ENCODE measurements at regions not wholly inside any gene's neighbourhood (a gene's known extent, or its start where the extent isn't known, plus 50 kb on each side); places are given as distances from the start of the nearest gene placed in this dataset.
"Not testable (repeated sequence)": the region's sequence is repeated elsewhere in the genome, so short reads cannot be mapped to it uniquely, and the experiment has no call there.

- ATAC-seq (ENCODE audit: low read depth) (no peak), DNase-seq (no peak)
- intact Hi-C loops (cut with micrococcal nuclease) = no loop called here
- H3K27me3 Mint-ChIP-seq = no peaks in the 10 kb centered on the region
- POLR2A ChIA-PET = no interaction called here
- H3K27ac Mint-ChIP-seq = no peak overlapping the region
- no peaks in the 10 kb centered on the region for H3K36me3 Mint-ChIP-seq (ENCODE audit: low read depth)
- H3K4me3 Mint-ChIP-seq = no peak overlapping the region
- no peaks in the 10 kb centered on the region for H3K4me1 Mint-ChIP-seq
- peaks cover 43% of the 10 kb centered on the region for H3K9me3 Mint-ChIP-seq
- CTCF ChIA-PET = no interaction called here
- TF ChIP-seq, protein P1, sequence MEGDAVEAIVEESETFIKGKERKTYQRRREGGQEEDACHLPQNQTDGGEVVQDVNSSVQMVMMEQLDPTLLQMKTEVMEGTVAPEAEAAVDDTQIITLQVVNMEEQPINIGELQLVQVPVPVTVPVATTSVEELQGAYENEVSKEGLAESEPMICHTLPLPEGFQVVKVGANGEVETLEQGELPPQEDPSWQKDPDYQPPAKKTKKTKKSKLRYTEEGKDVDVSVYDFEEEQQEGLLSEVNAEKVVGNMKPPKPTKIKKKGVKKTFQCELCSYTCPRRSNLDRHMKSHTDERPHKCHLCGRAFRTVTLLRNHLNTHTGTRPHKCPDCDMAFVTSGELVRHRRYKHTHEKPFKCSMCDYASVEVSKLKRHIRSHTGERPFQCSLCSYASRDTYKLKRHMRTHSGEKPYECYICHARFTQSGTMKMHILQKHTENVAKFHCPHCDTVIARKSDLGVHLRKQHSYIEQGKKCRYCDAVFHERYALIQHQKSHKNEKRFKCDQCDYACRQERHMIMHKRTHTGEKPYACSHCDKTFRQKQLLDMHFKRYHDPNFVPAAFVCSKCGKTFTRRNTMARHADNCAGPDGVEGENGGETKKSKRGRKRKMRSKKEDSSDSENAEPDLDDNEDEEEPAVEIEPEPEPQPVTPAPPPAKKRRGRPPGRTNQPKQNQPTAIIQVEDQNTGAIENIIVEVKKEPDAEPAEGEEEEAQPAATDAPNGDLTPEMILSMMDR (IDR thresholded peaks at IDR 0.05) = no peak
These were observed 1142.3 kb downstream of the RPIA start for GRCh38 chr2:89833780-89834117.

DNA sequence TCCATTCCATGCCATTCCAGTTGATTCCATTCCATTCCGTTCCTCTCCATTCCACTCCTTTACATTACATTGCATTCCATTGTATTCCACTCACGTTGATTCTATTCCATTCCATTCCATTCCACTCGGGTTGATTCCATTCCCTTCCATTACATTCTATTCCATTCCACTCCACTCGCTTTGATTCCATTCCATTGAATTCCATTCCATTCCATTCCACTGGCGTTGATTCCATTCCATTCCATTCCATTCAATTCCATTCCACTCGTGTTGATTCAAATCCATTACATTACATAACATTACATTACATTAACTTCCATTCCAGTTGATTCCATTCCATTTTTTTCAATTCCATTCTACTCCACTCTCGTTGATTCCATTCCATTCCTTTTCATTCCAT is 1142.8 kb downstream of the RPIA start:
- no peak overlapping the region for H3K27ac Mint-ChIP-seq
- H3K4me1 Mint-ChIP-seq = no peaks in the 10 kb centered on the region
- intact Hi-C loops (cut with micrococcal nuclease) = no loop called here
- no peaks in the 10 kb centered on the region for H3K27me3 Mint-ChIP-seq
- H3K4me3 Mint-ChIP-seq = no peak overlapping the region
- H3K9me3 Mint-ChIP-seq = peaks cover 39% of the 10 kb centered on the region
- ATAC-seq (ENCODE audit: low read depth) = no peak
- no peak for DNase-seq
- TF ChIP-seq, protein P1 (IDR thresholded peaks at IDR 0.05) = no peak
- no peaks in the 10 kb centered on the region for H3K36me3 Mint-ChIP-seq (ENCODE audit: low read depth)
- ChIA-PET CTCF (no interaction called here), POLR2A (no interaction called here)

GRCh38 chr2:89836326-89836725 is 1144.9 kb downstream of the RPIA start:
- peaks cover 34% of the 10 kb centered on the region for H3K9me3 Mint-ChIP-seq
- POLR2A ChIA-PET; H3K4me1 Mint-ChIP-seq; CTCF ChIA-PET; H3K4me3 Mint-ChIP-seq; H3K36me3 Mint-ChIP-seq (ENCODE audit: low read depth); intact Hi-C loops (cut with micrococcal nuclease); H3K27ac Mint-ChIP-seq; DNase-seq; H3K27me3 Mint-ChIP-seq; ATAC-seq (ENCODE audit: low read depth): not testable (repeated sequence)

DNA sequence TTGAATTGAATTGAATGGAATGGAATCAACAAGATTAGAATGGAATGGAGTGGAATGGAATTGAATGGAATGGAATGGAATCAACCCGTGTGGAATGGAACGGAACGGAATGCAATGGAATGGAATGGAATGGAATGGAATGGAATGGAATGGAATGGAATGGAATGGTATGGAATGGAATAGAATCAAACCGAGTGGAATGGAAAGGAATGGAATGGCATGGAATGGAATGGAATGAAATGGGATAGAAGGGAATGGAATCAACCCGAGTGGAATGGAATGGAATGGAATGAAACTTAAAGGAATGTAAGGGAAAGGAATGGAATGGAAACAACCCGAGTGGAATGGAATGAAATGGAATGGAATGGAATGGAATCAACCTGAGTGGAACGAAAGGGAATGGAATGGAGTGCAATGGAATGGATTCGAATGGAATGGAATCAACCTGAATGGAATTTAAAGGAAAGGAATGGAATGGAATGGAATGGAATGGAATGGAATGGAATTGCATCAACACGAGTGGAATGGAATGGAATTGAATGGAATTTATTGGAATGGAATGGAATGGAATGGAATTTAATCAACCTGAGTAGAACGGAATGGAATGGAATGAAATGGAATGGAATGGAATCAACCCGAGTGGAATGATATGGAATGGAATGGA is 1146.6 kb downstream of the RPIA start:
- DNase-seq (no peak), ATAC-seq (ENCODE audit: low read depth) (no peak)
- Mint-ChIP-seq H3K36me3 (ENCODE audit: low read depth) (no peaks in the 10 kb centered on the region), H3K4me3 (no peak overlapping the region), H3K4me1 (peaks cover 21% of the 10 kb centered on the region), H3K9me3 (peaks cover 29% of the 10 kb centered on the region), H3K27ac (no peak overlapping the region), H3K27me3 (no peaks in the 10 kb centered on the region)
- TF ChIP-seq, protein P1 (IDR thresholded peaks at IDR 0.05) = no peak
- intact Hi-C loops (cut with micrococcal nuclease) = no loop called here
- POLR2A ChIA-PET = no interaction called here
- CTCF ChIA-PET = no interaction called here

DNA sequence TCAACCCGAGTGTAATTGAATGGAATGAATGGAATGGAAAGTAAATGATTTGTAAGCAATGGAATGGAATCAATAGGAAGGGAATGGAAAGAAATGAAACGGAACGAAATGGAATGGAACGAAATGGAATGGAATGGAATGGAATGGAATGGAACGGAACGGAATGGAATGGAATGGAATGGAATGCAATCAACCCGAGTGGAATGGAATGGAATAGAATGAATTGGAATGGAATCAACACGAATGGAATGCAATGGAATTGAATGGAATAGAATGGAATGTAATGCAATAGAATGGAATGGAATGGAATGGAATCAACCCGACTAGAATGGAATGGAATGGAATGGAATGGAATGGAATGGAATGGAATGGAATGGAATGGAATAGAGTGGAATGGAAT is 1148.7 kb downstream of the RPIA start:
- Mint-ChIP-seq H3K4me1 (peaks cover 29% of the 10 kb centered on the region), H3K9me3 (peaks cover 28% of the 10 kb centered on the region)
- POLR2A ChIA-PET; CTCF ChIA-PET; DNase-seq; ATAC-seq (ENCODE audit: low read depth); H3K27me3 Mint-ChIP-seq; H3K36me3 Mint-ChIP-seq (ENCODE audit: low read depth); H3K4me3 Mint-ChIP-seq; H3K27ac Mint-ChIP-seq: not testable (repeated sequence)
- intact Hi-C loops (cut with micrococcal nuclease) = loop anchor here (10.0 kb wide), 1 partner anchor 1005 kb away; no protein-coding TSS in a partner anchor

DNA sequence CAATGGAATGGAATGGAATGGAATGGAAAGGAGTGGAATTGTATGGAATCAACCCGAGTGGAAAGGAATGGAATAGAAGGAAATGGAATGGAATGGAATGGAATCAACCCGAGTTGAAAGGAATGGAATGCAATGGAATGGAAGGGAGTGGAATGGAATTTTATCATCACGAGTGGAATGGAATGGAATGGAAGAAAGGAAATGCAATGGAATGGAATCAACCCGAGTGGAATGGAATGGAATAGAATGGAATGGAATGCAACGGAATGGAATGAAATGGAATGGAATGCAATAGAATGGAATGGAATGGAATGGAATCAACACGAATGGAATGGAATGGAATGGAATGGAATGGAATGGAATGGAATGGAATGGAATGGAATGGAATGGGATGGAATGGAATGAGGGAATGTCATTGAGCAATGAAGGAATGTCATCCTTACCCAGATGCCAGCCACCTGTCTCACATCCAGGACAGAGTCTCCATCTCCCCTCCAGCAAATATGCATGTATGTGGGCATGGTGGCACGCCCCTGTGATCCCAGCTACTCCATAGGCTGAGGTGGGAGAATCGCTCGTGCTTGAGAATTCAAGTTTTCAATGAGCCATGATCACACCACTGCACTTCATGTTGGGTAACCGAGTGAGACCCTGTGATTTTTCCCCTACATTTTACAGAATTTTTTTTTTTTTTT is 1149.5 kb downstream of the RPIA start:
- peak; percentile 6 for ATAC-seq (ENCODE audit: low read depth)
- DNase-seq; CTCF ChIA-PET; POLR2A ChIA-PET; H3K27me3 Mint-ChIP-seq; H3K27ac Mint-ChIP-seq; H3K36me3 Mint-ChIP-seq (ENCODE audit: low read depth): not testable (repeated sequence)
- intact Hi-C loops (cut with micrococcal nuclease) = loop anchor here (10.0 kb wide), 1 partner anchor 1006 kb away; no protein-coding TSS in a partner anchor
- Mint-ChIP-seq H3K4me1 (peaks cover 29% of the 10 kb centered on the region), H3K4me3 (peak overlapping the region; percentile 4), H3K9me3 (peaks cover 26% of the 10 kb centered on the region)

All from activated B cell treated with CpG ODN at 0.5 μM for 24 hours (primary cell).